A673 (cell line): ENCODE measurements at regions not wholly inside any gene's neighbourhood (a gene's known extent, or its start where the extent isn't known, plus 50 kb on each side); places are given as distances from the start of the nearest gene placed in this dataset.

Experiments used
- BruUV-seq: library from RNA; stranded (reverse); fragments of 400-500 nt; replicated peaks from 2 replicates; lab custom pipeline; 2021; lab: Mats Ljungman, UMichigan
- CTCF ChIA-PET: fragments of 300-600 bp; sonication (Branson Sonifier 250); formaldehyde crosslinking; loops from one replicate; lab custom pipeline; 2022; ENCODE audit warnings: antibody characterized with exemption; lab: Charles Lee
- POLR2A ChIA-PET: fragments of 300-600 bp; sonication (Branson Sonifier 250); formaldehyde crosslinking; loops from one replicate; lab custom pipeline; 2022; ENCODE audit warnings: antibody characterized with exemption; ENCODE audit not compliant: low non-redundant PET; lab: Charles Lee
- DNase-seq: peaks from one replicate; pipeline ENCODE4 v3.0.0-alpha.2; 2015; ENCODE audit warnings: low spot score
- H3K27ac ChIP-seq: fragments of 200-600 bp; sonication (generic); 2 replicates; pipeline ENCODE4 v1.5.1; 2016; ENCODE audit warnings: mixed run types, low read depth, mild to moderate bottlenecking, mixed read lengths, antibody characterized with exemption, low read length; ENCODE audit not compliant: poor library complexity, severe bottlenecking
- H3K27me3 ChIP-seq: fragments of 200-600 bp; sonication (generic); replicated peaks from 2 replicates; pipeline ENCODE4 v1.6.1; 2017; ENCODE audit warnings: mixed run types, low read depth, mild to moderate bottlenecking, mixed read lengths, antibody characterized with exemption, low read length; ENCODE audit not compliant: insufficient read depth, poor library complexity
- H3K36me3 ChIP-seq: fragments of 200-600 bp; sonication (generic); 2 replicates; pipeline ENCODE4 v1.6.1; 2016; ENCODE audit warnings: mixed run types, mild to moderate bottlenecking, mixed read lengths, antibody characterized with exemption, low read length; ENCODE audit not compliant: insufficient read depth, poor library complexity, severe bottlenecking
- H3K4me1 ChIP-seq: fragments of 200-600 bp; sonication (generic); 2 replicates; pipeline ENCODE4 v1.6.1; 2017; ENCODE audit warnings: mixed run types, mild to moderate bottlenecking, mixed read lengths, antibody characterized with exemption, low read length; ENCODE audit not compliant: insufficient read depth, poor library complexity, severe bottlenecking
- H3K4me3 ChIP-seq: fragments of 200-600 bp; sonication (generic); 2 replicates; pipeline ENCODE4 v1.5.1; 2016; ENCODE audit warnings: low read depth, mixed run types, mild to moderate bottlenecking, mixed read lengths, low read length; ENCODE audit not compliant: poor library complexity, severe bottlenecking
- H3K9me3 ChIP-seq: fragments of 200-600 bp; sonication (generic); 2 replicates; pipeline ENCODE4 v1.6.1; 2016; ENCODE audit warnings: mixed run types, low read depth, mild to moderate bottlenecking, mixed read lengths, antibody characterized with exemption, low read length; ENCODE audit not compliant: poor library complexity, severe bottlenecking
- EZH2 ChIP-seq: fragments of 200-600 bp; sonication (generic); IDR thresholded peaks from 2 replicates; pipeline ENCODE4 v1.6.1; 2017; ENCODE audit warnings: borderline replicate concordance, low read depth, mild to moderate bottlenecking, mixed read lengths, antibody characterized with exemption, low read length; ENCODE audit not compliant: poor library complexity, severe bottlenecking
- intact Hi-C: fragments of 100-400 bp; cut with micrococcal nuclease; formaldehyde crosslinking; loops from one replicate; pipeline ENCODE4 v1.10.0; 2022; ENCODE audit not compliant: unreplicated experiment
- TF ChIP-seq, protein P1 (sequence below): fragments of 300-800, 200-600 bp; sonication (generic); conservative IDR thresholded peaks from 2 replicates; pipeline ENCODE4 v1.5.1; 2017; ENCODE audit warnings: low read depth, mild to moderate bottlenecking, antibody characterized with exemption, low read length, moderate library complexity, mixed read lengths

GRCh38 chr6:113281014-113281413, 576.1 kb upstream of the MARCKS start:
- Histone ChIP-seq H3K27me3 (no peaks in the 10 kb centered on the region), H3K27ac (no peak overlapping the region), H3K4me1 (peaks cover 8% of the 10 kb centered on the region), H3K36me3 (no peaks in the 10 kb centered on the region), H3K9me3 (peaks cover 5% of the 10 kb centered on the region), H3K4me3 (no peak overlapping the region)
- no TSS peak for BruUV-seq
- DNase-seq: peak; percentile 57
- ChIA-PET POLR2A (no interaction called here), CTCF (no interaction called here)
- intact Hi-C loops: no loop called here
- TF ChIP-seq, protein P1, sequence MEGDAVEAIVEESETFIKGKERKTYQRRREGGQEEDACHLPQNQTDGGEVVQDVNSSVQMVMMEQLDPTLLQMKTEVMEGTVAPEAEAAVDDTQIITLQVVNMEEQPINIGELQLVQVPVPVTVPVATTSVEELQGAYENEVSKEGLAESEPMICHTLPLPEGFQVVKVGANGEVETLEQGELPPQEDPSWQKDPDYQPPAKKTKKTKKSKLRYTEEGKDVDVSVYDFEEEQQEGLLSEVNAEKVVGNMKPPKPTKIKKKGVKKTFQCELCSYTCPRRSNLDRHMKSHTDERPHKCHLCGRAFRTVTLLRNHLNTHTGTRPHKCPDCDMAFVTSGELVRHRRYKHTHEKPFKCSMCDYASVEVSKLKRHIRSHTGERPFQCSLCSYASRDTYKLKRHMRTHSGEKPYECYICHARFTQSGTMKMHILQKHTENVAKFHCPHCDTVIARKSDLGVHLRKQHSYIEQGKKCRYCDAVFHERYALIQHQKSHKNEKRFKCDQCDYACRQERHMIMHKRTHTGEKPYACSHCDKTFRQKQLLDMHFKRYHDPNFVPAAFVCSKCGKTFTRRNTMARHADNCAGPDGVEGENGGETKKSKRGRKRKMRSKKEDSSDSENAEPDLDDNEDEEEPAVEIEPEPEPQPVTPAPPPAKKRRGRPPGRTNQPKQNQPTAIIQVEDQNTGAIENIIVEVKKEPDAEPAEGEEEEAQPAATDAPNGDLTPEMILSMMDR: no peak
- no peak for TF ChIP-seq EZH2

- no TSS peak for BruUV-seq
- ChIA-PET CTCF (no interaction called here), POLR2A (no interaction called here)
- Histone ChIP-seq H3K4me3 (no peak overlapping the region), H3K9me3 (peaks cover 9% of the 10 kb centered on the region), H3K27ac (no peak overlapping the region), H3K36me3 (no peaks in the 10 kb centered on the region), H3K4me1 (peaks cover 7% of the 10 kb centered on the region), H3K27me3 (no peaks in the 10 kb centered on the region)
- intact Hi-C loops: no loop called here
- peak; percentile 40 for DNase-seq
- no peak for TF ChIP-seq EZH2
- TF ChIP-seq, protein P1: no peak
Measured at GRCh38 chr6:113281431-113281830, 575.7 kb upstream of the MARCKS start.

- peaks cover 11% of the 10 kb centered on the region for H3K9me3 ChIP-seq
- intact Hi-C loops: no loop called here
- ChIA-PET POLR2A (no interaction called here), CTCF (interaction anchor here (1.0 kb wide), 1 partner anchor 19 kb away, joined by 3 read pairs; no protein-coding TSS in a partner anchor)
- DNase-seq: no peak
- no peak overlapping the region for H3K4me3 ChIP-seq
- no peaks in the 10 kb centered on the region for H3K4me1 ChIP-seq
- no peaks in the 10 kb centered on the region for H3K27me3 ChIP-seq
- BruUV-seq: no TSS peak
- TF ChIP-seq, protein P1: no peak
- TF ChIP-seq EZH2: no peak
- no peak overlapping the region for H3K27ac ChIP-seq
- H3K36me3 ChIP-seq: no peaks in the 10 kb centered on the region
Measured at GRCh38 chr6:113287396-113287795, 569.7 kb upstream of the MARCKS start.
